Loucy (cell line): ENCODE measurements at regions not wholly inside any gene's neighbourhood (a gene's known extent, or its start where the extent isn't known, plus 50 kb on each side); places are given as distances from the start of the nearest gene placed in this dataset.

Experiments
- H2AFZ ChIP-seq: fragments of 200-600 bp; sonication (generic); 2 replicates; pipeline ENCODE4 v1.6.0; 2016; ENCODE audit warnings: antibody characterized with exemption, mild to moderate bottlenecking, low read length, moderate library complexity
- H3F3A ChIP-seq: fragments of 200-600 bp; 2 replicates; pipeline ENCODE4 v1.6.0; 2016; ENCODE audit warnings: antibody characterized with exemption, low read depth, mild to moderate bottlenecking
- H3K27me3 ChIP-seq: fragments of 200-600 bp; sonication (generic); 2 replicates; pipeline ENCODE4 v1.6.1; 2014; ENCODE audit warnings: low read length, mild to moderate bottlenecking; ENCODE audit not compliant: insufficient read depth, poor library complexity, severe bottlenecking
- H3K36me3 ChIP-seq: fragments of 200-600 bp; sonication (generic); 2 replicates; pipeline ENCODE4 v1.6.1; 2016; ENCODE audit warnings: low read length; ENCODE audit not compliant: insufficient read depth
- H3K4me1 ChIP-seq: fragments of 200-600 bp; sonication (generic); 2 replicates; pipeline ENCODE4 v1.5.1; 2014; ENCODE audit warnings: low read length, mild to moderate bottlenecking; ENCODE audit not compliant: insufficient read depth, poor library complexity, severe bottlenecking
- H3K4me2 ChIP-seq: fragments of 200-600 bp; sonication (generic); 2 replicates; pipeline ENCODE4 v1.6.0; 2014; ENCODE audit warnings: antibody characterized with exemption, low read length, low read depth, mild to moderate bottlenecking; ENCODE audit not compliant: poor library complexity, severe bottlenecking
- H3K4me3 ChIP-seq: fragments of 200-600 bp; sonication (generic); 2 replicates; pipeline ENCODE4 v1.5.1; 2014; ENCODE audit warnings: low read length, mild to moderate bottlenecking, mixed read lengths; ENCODE audit not compliant: poor library complexity, severe bottlenecking
- H3K79me2 ChIP-seq: fragments of 200-600 bp; sonication (generic); 2 replicates; pipeline ENCODE4 v1.6.1; 2014; ENCODE audit warnings: low read length; ENCODE audit not compliant: insufficient read depth
- H3K9ac ChIP-seq: fragments of 200-600 bp; sonication (generic); 2 replicates; pipeline ENCODE4 v1.6.0; 2014; ENCODE audit warnings: mild to moderate bottlenecking, low read depth, low read length, moderate library complexity; ENCODE audit not compliant: poor library complexity, severe bottlenecking
- H3K9me2 ChIP-seq: fragments of 200-600 bp; sonication (generic); replicated peaks from 2 replicates; pipeline ENCODE4 v1.6.1; 2016; ENCODE audit warnings: low read depth, low read length, mixed read lengths
- H3K9me3 ChIP-seq: fragments of 200-600 bp; sonication (generic); 2 replicates; pipeline ENCODE4 v1.6.1; 2014; ENCODE audit warnings: mild to moderate bottlenecking, antibody characterized with exemption, low read length, low read depth; ENCODE audit not compliant: insufficient read depth
- H4K20me1 ChIP-seq: fragments of 200-600 bp; sonication (generic); 2 replicates; pipeline ENCODE4 v1.6.0; 2014; ENCODE audit warnings: antibody characterized with exemption, low read length, mild to moderate bottlenecking; ENCODE audit not compliant: insufficient read depth, poor library complexity, severe bottlenecking
- EZH2phosphoT487 ChIP-seq: fragments of 200-600 bp; IDR thresholded peaks from 2 replicates; pipeline ENCODE4 v1.6.1; 2018; ENCODE audit warnings: antibody characterized with exemption, mild to moderate bottlenecking, moderate library complexity, borderline replicate concordance
- TF ChIP-seq, protein P1 (sequence below): fragments of 200-600 bp; sonication (generic); conservative IDR thresholded peaks from 2 replicates; pipeline ENCODE4 v1.5.1; 2014; ENCODE audit warnings: mild to moderate bottlenecking, antibody characterized with exemption, low read length

DNA sequence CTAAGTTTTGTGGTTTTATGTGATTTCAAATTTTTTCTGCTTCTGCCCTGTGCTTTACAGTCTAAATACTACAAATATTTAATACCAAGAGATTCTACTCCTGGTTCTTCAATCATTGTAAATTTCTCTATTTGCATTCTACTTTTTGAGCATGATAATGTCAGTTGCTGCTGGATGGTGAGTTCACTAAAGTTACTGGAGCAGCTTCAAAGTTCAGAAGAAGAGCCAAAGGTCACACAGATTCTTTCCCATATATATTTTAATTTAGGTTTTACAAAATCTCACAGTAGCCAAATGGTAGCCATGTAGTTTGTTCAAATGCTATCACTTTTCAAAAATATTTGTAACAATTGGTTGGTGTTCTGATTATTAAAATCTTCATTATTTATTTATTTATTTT is 378.7 kb downstream of the TMEM232 start:
- Histone ChIP-seq H3K79me2 (no peaks in the 10 kb centered on the region), H3K4me1 (no peaks in the 10 kb centered on the region), H3F3A (no peaks in the 10 kb centered on the region), H2AFZ (no peak overlapping the region), H3K9me2 (no peaks in the 10 kb centered on the region), H3K27me3 (no peaks in the 10 kb centered on the region), H3K36me3 (no peaks in the 10 kb centered on the region), H4K20me1 (no peaks in the 10 kb centered on the region), H3K9ac (no peak overlapping the region), H3K9me3 (no peaks in the 10 kb centered on the region), H3K4me2 (no peak overlapping the region), H3K4me3 (no peak overlapping the region)
- TF ChIP-seq EZH2phosphoT487, result no peak

DNA sequence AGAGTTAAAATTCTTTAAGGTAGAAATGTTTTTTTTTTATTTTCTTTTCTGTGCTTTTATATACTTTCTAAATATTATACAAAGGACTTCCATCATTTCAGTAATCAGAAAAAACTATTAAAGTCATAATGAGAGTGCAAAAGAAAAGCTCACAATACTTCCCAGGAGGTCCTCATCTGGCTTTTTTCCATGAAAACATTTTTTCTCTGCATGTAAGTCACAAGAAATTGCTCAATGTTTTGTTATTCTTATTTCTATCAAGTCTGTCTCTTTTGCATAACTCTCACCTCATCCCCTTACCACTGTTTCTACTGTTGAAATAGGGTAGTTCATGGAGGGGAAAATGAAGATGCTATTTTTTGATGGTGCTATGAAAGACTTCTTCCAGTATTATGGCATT is 375.0 kb downstream of the TMEM232 start:
- H3K79me2 ChIP-seq, result no peaks in the 10 kb centered on the region
- no peak overlapping the region for H3K4me3 ChIP-seq
- H3K9me2 ChIP-seq, result no peaks in the 10 kb centered on the region
- H3K4me2 ChIP-seq, result no peak overlapping the region
- TF ChIP-seq, protein P1, sequence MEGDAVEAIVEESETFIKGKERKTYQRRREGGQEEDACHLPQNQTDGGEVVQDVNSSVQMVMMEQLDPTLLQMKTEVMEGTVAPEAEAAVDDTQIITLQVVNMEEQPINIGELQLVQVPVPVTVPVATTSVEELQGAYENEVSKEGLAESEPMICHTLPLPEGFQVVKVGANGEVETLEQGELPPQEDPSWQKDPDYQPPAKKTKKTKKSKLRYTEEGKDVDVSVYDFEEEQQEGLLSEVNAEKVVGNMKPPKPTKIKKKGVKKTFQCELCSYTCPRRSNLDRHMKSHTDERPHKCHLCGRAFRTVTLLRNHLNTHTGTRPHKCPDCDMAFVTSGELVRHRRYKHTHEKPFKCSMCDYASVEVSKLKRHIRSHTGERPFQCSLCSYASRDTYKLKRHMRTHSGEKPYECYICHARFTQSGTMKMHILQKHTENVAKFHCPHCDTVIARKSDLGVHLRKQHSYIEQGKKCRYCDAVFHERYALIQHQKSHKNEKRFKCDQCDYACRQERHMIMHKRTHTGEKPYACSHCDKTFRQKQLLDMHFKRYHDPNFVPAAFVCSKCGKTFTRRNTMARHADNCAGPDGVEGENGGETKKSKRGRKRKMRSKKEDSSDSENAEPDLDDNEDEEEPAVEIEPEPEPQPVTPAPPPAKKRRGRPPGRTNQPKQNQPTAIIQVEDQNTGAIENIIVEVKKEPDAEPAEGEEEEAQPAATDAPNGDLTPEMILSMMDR, result no peak
- TF ChIP-seq EZH2phosphoT487, result no peak
- H2AFZ ChIP-seq, result no peak overlapping the region
- no peaks in the 10 kb centered on the region for H3K4me1 ChIP-seq
- no peaks in the 10 kb centered on the region for H3F3A ChIP-seq
- H3K9me3 ChIP-seq, result no peaks in the 10 kb centered on the region
- H3K9ac ChIP-seq, result no peak overlapping the region
- no peaks in the 10 kb centered on the region for H4K20me1 ChIP-seq
- no peaks in the 10 kb centered on the region for H3K27me3 ChIP-seq
- H3K36me3 ChIP-seq, result no peaks in the 10 kb centered on the region

DNA sequence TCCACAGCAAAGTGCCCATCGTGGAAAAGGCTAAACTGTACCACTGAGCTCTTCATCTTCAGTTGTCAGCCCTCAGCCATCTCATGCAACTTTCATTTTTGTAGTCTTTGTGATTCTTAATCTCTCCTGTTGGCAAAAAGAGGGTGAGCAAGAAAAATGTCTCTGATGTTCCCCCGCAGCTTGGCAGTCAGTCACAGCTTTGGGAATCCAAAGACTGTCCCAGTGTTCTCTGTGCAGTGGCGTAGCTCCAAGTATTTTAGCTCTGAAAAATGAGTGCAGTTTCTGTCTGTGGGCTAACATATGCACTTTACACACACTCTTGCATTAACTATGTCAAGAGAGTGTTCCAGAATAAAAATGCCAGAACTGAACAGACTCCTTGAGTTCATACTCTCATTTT is 372.2 kb downstream of the TMEM232 start:
- TF ChIP-seq EZH2phosphoT487, result no peak
- TF ChIP-seq, protein P1, result no peak
- Histone ChIP-seq H2AFZ (no peak overlapping the region), H3K36me3 (no peaks in the 10 kb centered on the region)

DNA sequence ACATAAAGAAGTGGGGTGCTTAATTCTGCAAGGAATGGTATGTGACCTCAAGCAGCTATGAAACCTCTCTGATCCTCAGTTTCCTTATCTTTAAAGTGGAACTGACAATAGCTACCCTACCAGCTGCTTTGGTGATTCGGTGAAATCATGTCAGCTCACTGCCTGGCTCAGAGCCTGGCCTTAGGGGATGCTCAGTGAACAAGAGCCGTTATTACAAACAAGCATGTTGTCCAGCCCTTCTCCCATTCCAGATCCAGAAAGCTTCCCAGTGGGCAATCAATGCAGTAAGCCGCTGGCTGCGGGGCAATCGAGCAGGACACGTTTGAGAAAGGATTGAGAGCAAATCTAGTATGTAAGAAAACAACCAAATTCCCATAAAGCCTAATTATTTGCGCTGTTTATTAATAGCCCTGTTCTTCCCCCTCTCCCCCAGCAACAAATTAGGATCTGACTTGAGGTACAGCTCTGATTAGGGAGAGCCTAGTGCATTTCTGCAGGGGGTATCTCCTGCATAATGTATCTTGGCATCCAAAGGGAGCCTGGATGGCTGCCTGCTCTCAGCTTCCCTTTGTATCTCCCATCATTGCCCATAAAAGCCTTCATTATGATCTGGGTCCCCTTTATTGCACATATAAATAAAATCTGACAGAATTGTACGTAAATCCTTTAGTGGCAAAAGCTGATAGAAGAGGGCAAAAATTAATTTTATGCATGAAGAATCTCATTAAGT is 371.4 kb downstream of the TMEM232 start:
- Histone ChIP-seq H3K9me2 (no peaks in the 10 kb centered on the region), H3F3A (no peaks in the 10 kb centered on the region), H3K79me2 (no peaks in the 10 kb centered on the region), H3K27me3 (no peaks in the 10 kb centered on the region), H3K4me1 (no peaks in the 10 kb centered on the region), H3K4me3 (no peak overlapping the region), H3K9ac (no peak overlapping the region), H3K36me3 (no peaks in the 10 kb centered on the region), H3K4me2 (no peak overlapping the region), H4K20me1 (no peaks in the 10 kb centered on the region), H3K9me3 (no peaks in the 10 kb centered on the region), H2AFZ (no peak overlapping the region)
- TF ChIP-seq, protein P1, result no peak
- no peak for TF ChIP-seq EZH2phosphoT487

More for the DNA sequence above, 372.2 kb downstream of the TMEM232 start:
- Histone ChIP-seq H3K27me3 (no peaks in the 10 kb centered on the region), H3K9ac (no peak overlapping the region), H3K4me2 (no peak overlapping the region), H3K4me1 (no peaks in the 10 kb centered on the region), H3K9me2 (no peaks in the 10 kb centered on the region), H3F3A (no peaks in the 10 kb centered on the region), H4K20me1 (no peaks in the 10 kb centered on the region), H3K4me3 (no peak overlapping the region), H3K9me3 (no peaks in the 10 kb centered on the region), H3K79me2 (no peaks in the 10 kb centered on the region)
